Lower leg skin (tissue), 4 donors: ENCODE measurements at regions not wholly inside any gene's neighbourhood (a gene's known extent, or its start where the extent isn't known, plus 50 kb on each side); places are given as distances from the start of the nearest gene placed in this dataset.

Experiments used
- DNase-seq, 2 donors: peaks; one replicate each; pipeline ENCODE4 v3.0.0-alpha.2; 2019; ENCODE audit warnings: low spot score in 2 of 2
- H3K4me3 ChIP-seq: fragments of 200-600 bp; sonication (generic); 2 replicates; pipeline ENCODE4 v1.5.1; 2017; ENCODE audit warnings: mild to moderate bottlenecking, low read depth; ENCODE audit not compliant: poor library complexity, severe bottlenecking
- POLR2A ChIP-seq, 2 donors: fragments of 450-650 bp; IDR thresholded peaks; one replicate each; pipeline ENCODE4 v1.6.1; 2016 to 2017; ENCODE audit warnings: antibody characterized with exemption in 2 of 2, mild to moderate bottlenecking in 1 of 2, moderate library complexity in 1 of 2
- WGBS, 2 donors: methylation state at CpG; one replicate each; pipeline ENCODE4 v1.1.5; 2018; 5-methylcytosine and 5-hydroxymethylcytosine counted together
- intact Hi-C: fragments of 100-400 bp; cut with DNase I; formaldehyde crosslinking; loops from one replicate; pipeline ENCODE4 v1.15.0; 2023; ENCODE audit warnings: low total_unique reads
- TF ChIP-seq, protein P1 (sequence below), 3 donors: fragments of 450-650 bp; IDR thresholded peaks; one replicate each; pipeline ENCODE4 v1.5.1; 2016; ENCODE audit warnings: antibody characterized with exemption in 3 of 3, mild to moderate bottlenecking in 3 of 3, moderate library complexity in 2 of 3

GRCh38 chr2:74779587-74780135 is 54.3 kb upstream of the HK2 start:
- TF ChIP-seq, protein P1, sequence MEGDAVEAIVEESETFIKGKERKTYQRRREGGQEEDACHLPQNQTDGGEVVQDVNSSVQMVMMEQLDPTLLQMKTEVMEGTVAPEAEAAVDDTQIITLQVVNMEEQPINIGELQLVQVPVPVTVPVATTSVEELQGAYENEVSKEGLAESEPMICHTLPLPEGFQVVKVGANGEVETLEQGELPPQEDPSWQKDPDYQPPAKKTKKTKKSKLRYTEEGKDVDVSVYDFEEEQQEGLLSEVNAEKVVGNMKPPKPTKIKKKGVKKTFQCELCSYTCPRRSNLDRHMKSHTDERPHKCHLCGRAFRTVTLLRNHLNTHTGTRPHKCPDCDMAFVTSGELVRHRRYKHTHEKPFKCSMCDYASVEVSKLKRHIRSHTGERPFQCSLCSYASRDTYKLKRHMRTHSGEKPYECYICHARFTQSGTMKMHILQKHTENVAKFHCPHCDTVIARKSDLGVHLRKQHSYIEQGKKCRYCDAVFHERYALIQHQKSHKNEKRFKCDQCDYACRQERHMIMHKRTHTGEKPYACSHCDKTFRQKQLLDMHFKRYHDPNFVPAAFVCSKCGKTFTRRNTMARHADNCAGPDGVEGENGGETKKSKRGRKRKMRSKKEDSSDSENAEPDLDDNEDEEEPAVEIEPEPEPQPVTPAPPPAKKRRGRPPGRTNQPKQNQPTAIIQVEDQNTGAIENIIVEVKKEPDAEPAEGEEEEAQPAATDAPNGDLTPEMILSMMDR (IDR thresholded peaks at IDR 0.05), result no peak
- no peak for TF ChIP-seq POLR2A (IDR thresholded peaks at IDR 0.05)
- 48 to 56% methylated on average over 4 of the region's 4 CpGs for WGBS, 2 donors
- no peak for DNase-seq
- H3K4me3 ChIP-seq, result no peak overlapping the region
- intact Hi-C loops, result no loop called here
